Right atrium auricular region (tissue), 2 donors: ENCODE measurements at regions not wholly inside any gene's neighbourhood (a gene's known extent, or its start where the extent isn't known, plus 50 kb on each side); places are given as distances from the start of the nearest gene placed in this dataset.

Experiments
- DNase-seq: peaks from one replicate; pipeline ENCODE4 v3.0.0-alpha.2; 2019; ENCODE audit warnings: low spot score
- H3K27ac ChIP-seq, 2 donors: fragments of 200-600 bp; sonication (generic); 1 replicate in 1 of 2; 2 replicates in 1 of 2; pipeline ENCODE4 v1.5.1; 2016 to 2019
- H3K27me3 ChIP-seq, 2 donors: fragments of 200-600 bp; sonication (generic); one replicate each; pipeline versions ENCODE4 v1.5.1 to v1.6.0; 2017 to 2019
- H3K36me3 ChIP-seq: fragments of 200-600 bp; sonication (generic); one replicate; pipeline ENCODE4 v1.5.1; 2016
- H3K4me1 ChIP-seq, 2 donors: fragments of 200-600 bp; sonication (generic); one replicate each; pipeline versions ENCODE4 v1.5.1 to v1.6.0; 2017 to 2019
- H3K4me3 ChIP-seq, 2 donors: fragments of 200-600 bp; sonication (generic); 1 replicate in 1 of 2; 2 replicates in 1 of 2; pipeline ENCODE4 v1.5.1; 2017 to 2019; ENCODE audit warnings: mild to moderate bottlenecking in 1 of 2, moderate library complexity in 1 of 2
- H3K9me3 ChIP-seq, 2 donors: fragments of 200-600 bp; sonication (generic); one replicate each; pipeline ENCODE4 v1.5.1; 2019
- TF ChIP-seq, protein P1 (sequence below), 2 donors: fragments of 200-600 bp; sonication (generic); IDR thresholded peaks; one replicate each; pipeline ENCODE4 v1.5.1; 2019; ENCODE audit warnings: antibody characterized with exemption in 2 of 2

DNA sequence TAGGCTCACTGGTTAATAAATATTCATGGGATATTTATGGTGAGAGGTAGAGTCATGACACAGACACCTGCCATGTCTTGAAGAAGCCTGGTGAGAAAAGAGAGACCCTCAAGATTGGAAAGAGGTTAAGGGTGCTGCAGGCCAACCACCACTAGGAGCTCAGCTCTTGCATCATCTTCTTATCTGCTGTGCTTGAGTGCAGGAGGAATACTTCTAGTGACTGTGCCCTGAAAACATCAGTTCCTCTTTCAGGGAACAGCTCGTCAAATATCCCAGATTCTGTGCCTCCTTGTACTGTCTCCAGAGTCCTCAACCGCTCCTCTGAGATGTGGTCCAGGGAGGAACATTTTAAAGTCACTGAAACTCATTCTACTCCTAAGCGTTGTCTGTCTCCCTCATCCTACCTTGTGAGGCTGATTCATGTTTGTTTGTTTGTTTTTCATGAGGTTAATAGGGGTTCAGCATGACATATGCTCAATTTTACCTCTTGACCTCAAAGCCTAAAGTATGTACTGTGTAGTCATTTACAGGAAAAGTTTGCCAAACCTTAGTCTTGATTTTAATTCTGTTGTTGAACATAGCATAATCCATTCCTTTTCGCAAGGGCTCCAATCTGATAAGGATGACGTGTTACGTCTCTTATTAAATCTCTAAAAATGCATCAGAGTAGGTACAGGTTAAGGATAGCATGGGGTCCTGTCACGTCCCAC lies 293.1 kb downstream of the C7orf25 start:
- TF ChIP-seq, protein P1, sequence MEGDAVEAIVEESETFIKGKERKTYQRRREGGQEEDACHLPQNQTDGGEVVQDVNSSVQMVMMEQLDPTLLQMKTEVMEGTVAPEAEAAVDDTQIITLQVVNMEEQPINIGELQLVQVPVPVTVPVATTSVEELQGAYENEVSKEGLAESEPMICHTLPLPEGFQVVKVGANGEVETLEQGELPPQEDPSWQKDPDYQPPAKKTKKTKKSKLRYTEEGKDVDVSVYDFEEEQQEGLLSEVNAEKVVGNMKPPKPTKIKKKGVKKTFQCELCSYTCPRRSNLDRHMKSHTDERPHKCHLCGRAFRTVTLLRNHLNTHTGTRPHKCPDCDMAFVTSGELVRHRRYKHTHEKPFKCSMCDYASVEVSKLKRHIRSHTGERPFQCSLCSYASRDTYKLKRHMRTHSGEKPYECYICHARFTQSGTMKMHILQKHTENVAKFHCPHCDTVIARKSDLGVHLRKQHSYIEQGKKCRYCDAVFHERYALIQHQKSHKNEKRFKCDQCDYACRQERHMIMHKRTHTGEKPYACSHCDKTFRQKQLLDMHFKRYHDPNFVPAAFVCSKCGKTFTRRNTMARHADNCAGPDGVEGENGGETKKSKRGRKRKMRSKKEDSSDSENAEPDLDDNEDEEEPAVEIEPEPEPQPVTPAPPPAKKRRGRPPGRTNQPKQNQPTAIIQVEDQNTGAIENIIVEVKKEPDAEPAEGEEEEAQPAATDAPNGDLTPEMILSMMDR (IDR thresholded peaks at IDR 0.05): no peak
- no peak for DNase-seq
- no peak overlapping the region for H3K4me3 ChIP-seq
- no peaks in the 10 kb centered on the region for H3K36me3 ChIP-seq
- H3K4me1 ChIP-seq: no peaks in the 10 kb centered on the region
- H3K27me3 ChIP-seq: no peaks in the 10 kb centered on the region
- no peaks in the 10 kb centered on the region for H3K9me3 ChIP-seq
- H3K27ac ChIP-seq: no peak overlapping the region

DNA sequence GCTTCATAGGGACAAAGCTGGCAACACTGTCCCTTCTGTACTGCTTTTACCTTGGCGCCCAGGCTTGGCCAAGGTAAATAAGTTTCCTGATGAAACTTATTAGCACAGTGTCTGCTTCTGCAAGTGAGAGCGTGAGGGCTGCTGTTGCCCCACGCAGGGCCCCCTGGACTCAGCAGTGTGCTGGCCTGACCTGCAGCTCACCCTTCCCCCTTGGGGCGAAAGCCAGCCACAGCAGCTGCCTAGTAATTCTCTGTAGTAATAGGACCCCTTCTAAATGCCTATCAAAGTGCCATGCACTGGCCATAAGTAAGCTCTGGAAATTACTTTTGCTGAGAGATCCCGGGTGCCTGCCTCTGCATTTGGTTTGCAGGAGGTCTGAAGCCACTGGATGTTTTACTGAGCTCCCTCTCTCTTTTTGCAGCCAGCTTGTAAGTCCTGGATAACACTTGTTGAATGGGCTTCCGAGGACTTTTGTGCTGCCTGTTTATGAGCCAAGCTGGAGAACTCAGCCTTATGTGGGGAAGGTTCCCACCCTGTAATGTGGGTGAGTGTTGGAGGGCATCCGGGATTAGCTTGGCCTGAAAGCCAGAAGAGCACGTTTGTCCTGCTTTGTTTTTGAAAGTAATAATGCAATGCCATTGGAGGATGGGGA lies 293.9 kb downstream of the C7orf25 start:
- no peaks in the 10 kb centered on the region for H3K9me3 ChIP-seq
- H3K4me3 ChIP-seq: no peak overlapping the region
- no peaks in the 10 kb centered on the region for H3K36me3 ChIP-seq
- TF ChIP-seq, protein P1 (IDR thresholded peaks at IDR 0.05): no peak
- H3K27me3 ChIP-seq: no peaks in the 10 kb centered on the region
- H3K4me1 ChIP-seq: no peaks in the 10 kb centered on the region
- no peak overlapping the region for H3K27ac ChIP-seq
- DNase-seq: no peak

DNA sequence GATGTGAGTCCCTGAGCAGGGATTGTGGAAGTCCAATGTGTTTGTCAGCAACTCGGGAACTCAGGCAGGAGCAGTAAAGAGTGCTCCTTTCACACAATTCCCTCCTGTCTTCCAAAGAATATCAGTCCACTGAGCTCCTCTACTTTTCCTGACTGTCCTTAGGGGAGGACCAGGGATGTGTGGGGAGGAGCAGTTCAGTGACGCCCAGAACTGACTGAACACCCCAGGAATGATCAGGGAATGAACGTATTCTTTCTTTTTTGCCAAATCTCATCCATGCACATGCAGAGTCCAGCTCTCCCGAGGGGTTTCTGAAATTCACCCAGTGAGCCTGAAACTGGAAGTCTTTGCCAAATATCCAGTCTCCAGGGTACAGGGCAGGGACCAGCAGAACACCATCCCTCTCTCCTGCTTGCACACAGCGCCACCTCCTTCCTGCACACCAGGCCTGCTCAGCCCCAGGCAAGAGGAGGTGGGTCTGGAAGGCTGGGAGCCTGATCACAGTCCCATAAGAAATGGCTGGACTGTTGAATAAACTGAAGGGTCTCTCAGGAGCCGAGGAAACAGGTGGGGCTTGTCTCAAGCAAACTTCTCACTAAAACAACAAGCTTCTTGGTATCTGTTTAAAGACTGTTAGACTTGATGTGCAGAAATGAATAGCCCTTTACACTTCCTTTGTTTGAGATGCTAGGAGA lies 294.7 kb downstream of the C7orf25 start:
- no peak overlapping the region for H3K27ac ChIP-seq
- no peaks in the 10 kb centered on the region for H3K27me3 ChIP-seq
- H3K36me3 ChIP-seq: no peaks in the 10 kb centered on the region
- no peaks in the 10 kb centered on the region for H3K9me3 ChIP-seq
- H3K4me3 ChIP-seq: no peak overlapping the region
- TF ChIP-seq, protein P1 (IDR thresholded peaks at IDR 0.05): no peak
- H3K4me1 ChIP-seq: no peaks in the 10 kb centered on the region
- DNase-seq: no peak

DNA sequence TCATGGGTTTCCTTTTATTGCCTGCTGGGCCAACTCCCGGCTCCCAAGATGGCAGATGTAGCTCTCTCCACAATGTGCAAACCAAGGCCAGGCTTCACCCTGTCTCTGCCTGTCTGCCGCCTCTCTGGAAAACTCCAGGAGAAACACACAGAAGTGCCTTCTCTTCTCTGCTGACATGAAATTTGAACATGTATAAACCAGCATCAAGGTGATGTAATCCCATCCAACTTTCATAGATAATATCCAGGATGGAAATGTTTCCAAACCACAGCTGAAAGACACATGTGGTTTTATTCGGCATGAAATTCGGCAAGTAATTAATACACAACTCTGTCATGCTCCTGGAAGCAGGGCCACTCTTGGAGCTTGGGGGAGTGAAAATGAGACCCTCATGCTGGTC lies 297.2 kb downstream of the C7orf25 start:
- TF ChIP-seq, protein P1 (IDR thresholded peaks at IDR 0.05): no peak
- DNase-seq: no peak
- Histone ChIP-seq H3K27me3 (no peaks in the 10 kb centered on the region), H3K4me1 (no peaks in the 10 kb centered on the region), H3K36me3 (no peaks in the 10 kb centered on the region), H3K27ac (no peak overlapping the region), H3K9me3 (no peaks in the 10 kb centered on the region), H3K4me3 (no peak overlapping the region)

DNA sequence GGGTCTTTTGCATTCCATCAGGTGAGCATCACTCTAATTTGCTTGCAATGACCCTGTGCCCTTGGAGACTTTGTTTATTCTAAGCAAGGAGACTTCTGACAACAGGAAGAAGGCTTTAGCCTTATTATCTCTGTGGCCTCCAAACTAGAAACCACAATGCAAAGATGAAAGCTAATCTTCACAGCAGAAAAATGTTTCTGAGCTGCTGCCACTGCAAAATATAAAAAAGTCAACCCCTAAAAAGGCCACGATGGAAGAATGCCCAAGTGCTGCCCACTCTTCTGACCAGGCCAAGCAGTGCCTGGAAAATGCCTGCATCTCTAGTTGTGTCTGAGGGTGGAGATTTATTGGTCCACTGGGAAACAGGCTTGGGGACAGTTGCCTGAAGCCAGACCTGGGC lies 299.9 kb downstream of the C7orf25 start:
- H3K36me3 ChIP-seq: no peaks in the 10 kb centered on the region
- TF ChIP-seq, protein P1 (IDR thresholded peaks at IDR 0.05): no peak
- no peaks in the 10 kb centered on the region for H3K9me3 ChIP-seq
- no peak overlapping the region for H3K4me3 ChIP-seq
- no peaks in the 10 kb centered on the region for H3K4me1 ChIP-seq
- no peaks in the 10 kb centered on the region for H3K27me3 ChIP-seq
- H3K27ac ChIP-seq: no peak overlapping the region
- DNase-seq: no peak
